Prostate gland (tissue), 2 donors: ENCODE measurements at regions not wholly inside any gene's neighbourhood (a gene's known extent, or its start where the extent isn't known, plus 50 kb on each side); places are given as distances from the start of the nearest gene placed in this dataset.

ENCODE experiments used
- POLR2A ChIP-seq: fragments of 450-650 bp; IDR thresholded peaks from one replicate; pipeline ENCODE4 v1.6.1; 2016; ENCODE audit warnings: antibody characterized with exemption, mild to moderate bottlenecking
- POLR2AphosphoS5 ChIP-seq: sonication (generic); formaldehyde crosslinking; IDR thresholded peaks from one replicate; pipeline ENCODE4 v1.6.1; 2017; ENCODE audit warnings: antibody characterized with exemption
- TF ChIP-seq, protein P1 (sequence below), 4 experiments: fragments of 200-600 bp in 2 of 4; fragments of 450-650 bp in 2 of 4; sonication (generic) in 2 of 4; IDR thresholded peaks; 1 replicate in 3 of 4; 2 replicates in 1 of 4; pipeline ENCODE4 v1.5.1; 2016 to 2019; ENCODE audit warnings: antibody characterized with exemption in 4 of 4, mild to moderate bottlenecking in 2 of 4, moderate library complexity in 2 of 4

GRCh38 chr5:129844764-129845163 lies 59.5 kb upstream of the CHSY3 start:
- TF ChIP-seq, protein P1, sequence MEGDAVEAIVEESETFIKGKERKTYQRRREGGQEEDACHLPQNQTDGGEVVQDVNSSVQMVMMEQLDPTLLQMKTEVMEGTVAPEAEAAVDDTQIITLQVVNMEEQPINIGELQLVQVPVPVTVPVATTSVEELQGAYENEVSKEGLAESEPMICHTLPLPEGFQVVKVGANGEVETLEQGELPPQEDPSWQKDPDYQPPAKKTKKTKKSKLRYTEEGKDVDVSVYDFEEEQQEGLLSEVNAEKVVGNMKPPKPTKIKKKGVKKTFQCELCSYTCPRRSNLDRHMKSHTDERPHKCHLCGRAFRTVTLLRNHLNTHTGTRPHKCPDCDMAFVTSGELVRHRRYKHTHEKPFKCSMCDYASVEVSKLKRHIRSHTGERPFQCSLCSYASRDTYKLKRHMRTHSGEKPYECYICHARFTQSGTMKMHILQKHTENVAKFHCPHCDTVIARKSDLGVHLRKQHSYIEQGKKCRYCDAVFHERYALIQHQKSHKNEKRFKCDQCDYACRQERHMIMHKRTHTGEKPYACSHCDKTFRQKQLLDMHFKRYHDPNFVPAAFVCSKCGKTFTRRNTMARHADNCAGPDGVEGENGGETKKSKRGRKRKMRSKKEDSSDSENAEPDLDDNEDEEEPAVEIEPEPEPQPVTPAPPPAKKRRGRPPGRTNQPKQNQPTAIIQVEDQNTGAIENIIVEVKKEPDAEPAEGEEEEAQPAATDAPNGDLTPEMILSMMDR (IDR thresholded peaks at IDR 0.05): no peak
- TF ChIP-seq POLR2AphosphoS5 (no peak), POLR2A (no peak)
